ENCODE measurements at regions not wholly inside any gene's neighbourhood (a gene's known extent, or its start where the extent isn't known, plus 50 kb on each side); places are given as distances from the start of the nearest gene placed in this dataset.

DNA sequence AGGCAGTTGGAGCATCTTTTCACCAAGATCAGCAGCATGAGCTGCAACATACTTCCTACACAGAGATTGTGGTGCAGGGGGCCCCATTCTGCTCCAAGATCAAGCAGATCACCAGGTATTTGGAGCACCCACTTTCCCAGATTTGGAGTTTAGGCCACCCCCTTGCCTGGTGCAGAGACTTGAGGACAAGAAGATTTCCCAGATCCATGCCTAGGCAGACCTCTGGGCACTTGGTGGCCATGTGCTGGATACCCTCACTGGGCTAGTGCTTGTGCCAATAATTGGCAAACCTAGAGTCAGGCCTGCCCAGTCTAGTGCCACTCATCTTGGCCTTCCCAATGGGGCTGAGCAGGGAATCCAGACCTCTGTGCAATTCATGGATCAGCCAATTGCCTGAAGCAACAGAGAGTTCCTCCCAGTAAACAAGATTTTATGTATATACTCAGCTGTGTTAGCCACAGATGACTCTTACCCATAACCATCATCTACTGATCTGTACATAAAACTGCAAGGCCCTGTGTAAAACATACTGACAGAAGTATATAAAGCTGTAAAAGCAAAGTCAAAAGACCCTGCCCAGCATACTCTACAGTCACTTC is 228.4 kb upstream of the EMCN start:
- Histone ChIP-seq H4K91ac (ENCODE audit: insufficient read depth, low read depth, low read length) (no peak overlapping the region), H3K4ac (ENCODE audit: low read depth, low read length) (no peak overlapping the region), H3K27me3 (ENCODE audit: control insufficient read depth, insufficient read depth, low read length) (no peaks in the 10 kb centered on the region), H3K79me1 (ENCODE audit: low read depth in 1 of 2, low read length in 2 of 2) (no peaks in the 10 kb centered on the region), H3K9me3 (ENCODE audit: control insufficient read depth, insufficient read depth, low read length) (no peaks in the 10 kb centered on the region), H3K56ac (ENCODE audit: extremely low read depth, insufficient read depth, low read length) (no peak overlapping the region), H3K23ac (ENCODE audit: low read depth, low read length) (no peak overlapping the region), H2AK9ac (replicated peaks; ENCODE audit: low read depth, low read length, poor library complexity) (no peak overlapping the region), H2BK15ac (ENCODE audit: low read depth, low read length) (no peak overlapping the region), H3K4me2 (ENCODE audit: low read depth, low read length) (no peak overlapping the region), H2BK120ac (ENCODE audit: low read depth, low read length) (no peak overlapping the region), H3K4me3 (ENCODE audit: insufficient read depth, low read depth, low read length) (no peak overlapping the region), H3K18ac (ENCODE audit: low read depth, low read length) (no peak overlapping the region), H3K4me1 (ENCODE audit: control insufficient read depth, insufficient read depth, low read length) (no peaks in the 10 kb centered on the region), H2AFZ (replicated peaks; ENCODE audit: low read length, poor library complexity) (no peak overlapping the region), H2BK5ac (ENCODE audit: low read depth, low read length, poor library complexity, severe bottlenecking) (no peak overlapping the region), H4K8ac (ENCODE audit: low read depth in 2 of 2, low read length in 2 of 2) (no peak overlapping the region), H3K9ac (ENCODE audit: low read depth, low read length) (no peak overlapping the region), H3K27ac (ENCODE audit: insufficient read depth, low read length) (no peak overlapping the region), H4K5ac (ENCODE audit: low read depth, low read length) (no peak overlapping the region), H2BK20ac (ENCODE audit: low read depth, low read length) (no peak overlapping the region), H3K36me3 (ENCODE audit: control insufficient read depth, insufficient read depth, low read length) (no peaks in the 10 kb centered on the region), H4K20me1 (ENCODE audit: insufficient read depth, low read length) (no peaks in the 10 kb centered on the region), H2AK5ac (ENCODE audit: low read depth, low read length) (no peak overlapping the region), H3K9me1 (ENCODE audit: insufficient read depth, low read length) (no peaks in the 10 kb centered on the region), H3K14ac (replicated peaks; ENCODE audit: low read depth, low read length) (no peak overlapping the region)
- ChIA-PET POLR2A (ENCODE audit: unreplicated experiment) (no interaction called here), CTCF (no interaction called here)
- no TSS peak for BruUV-seq (replicated peaks)
- TF ChIP-seq SMC3 (IDR thresholded peaks at IDR 0.05; ENCODE audit: low read depth, low read length) (no peak), POLR2A (IDR thresholded peaks at IDR 0.05; ENCODE audit: low read depth, low read length) (no peak), RFX5 (IDR thresholded peaks at IDR 0.05; ENCODE audit: low read depth, low read length) (no peak), CEBPB (IDR thresholded peaks at IDR 0.05; ENCODE audit: low read depth, low read length) (no peak), CHD1 (IDR thresholded peaks at IDR 0.05; ENCODE audit: low read depth, low read length) (no peak), RAD21 (IDR thresholded peaks at IDR 0.05; ENCODE audit: low read length) (no peak), BHLHE40 (IDR thresholded peaks at IDR 0.05; ENCODE audit: low read depth, low read length) (no peak), FOS (IDR thresholded peaks at IDR 0.05; ENCODE audit: low read depth, low read length) (no peak), NFE2L2 (IDR thresholded peaks at IDR 0.05; ENCODE audit: low read depth, low read length) (no peak), MAFK (IDR thresholded peaks at IDR 0.05; ENCODE audit: low read depth, low read length) (no peak), MAZ (IDR thresholded peaks at IDR 0.05; ENCODE audit: borderline replicate concordance, low read depth, low read length) (no peak), RCOR1 (IDR thresholded peaks at IDR 0.05; ENCODE audit: insufficient replicate concordance, low read length) (no peak), MXI1 (IDR thresholded peaks at IDR 0.05; ENCODE audit: borderline replicate concordance, low read depth, low read length) (no peak)
- TF ChIP-seq, protein P1, sequence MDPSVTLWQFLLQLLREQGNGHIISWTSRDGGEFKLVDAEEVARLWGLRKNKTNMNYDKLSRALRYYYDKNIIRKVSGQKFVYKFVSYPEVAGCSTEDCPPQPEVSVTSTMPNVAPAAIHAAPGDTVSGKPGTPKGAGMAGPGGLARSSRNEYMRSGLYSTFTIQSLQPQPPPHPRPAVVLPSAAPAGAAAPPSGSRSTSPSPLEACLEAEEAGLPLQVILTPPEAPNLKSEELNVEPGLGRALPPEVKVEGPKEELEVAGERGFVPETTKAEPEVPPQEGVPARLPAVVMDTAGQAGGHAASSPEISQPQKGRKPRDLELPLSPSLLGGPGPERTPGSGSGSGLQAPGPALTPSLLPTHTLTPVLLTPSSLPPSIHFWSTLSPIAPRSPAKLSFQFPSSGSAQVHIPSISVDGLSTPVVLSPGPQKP (IDR thresholded peaks at IDR 0.05; ENCODE audit: borderline replicate concordance, low read depth, low read length), result no peak
- TF ChIP-seq, protein P2, sequence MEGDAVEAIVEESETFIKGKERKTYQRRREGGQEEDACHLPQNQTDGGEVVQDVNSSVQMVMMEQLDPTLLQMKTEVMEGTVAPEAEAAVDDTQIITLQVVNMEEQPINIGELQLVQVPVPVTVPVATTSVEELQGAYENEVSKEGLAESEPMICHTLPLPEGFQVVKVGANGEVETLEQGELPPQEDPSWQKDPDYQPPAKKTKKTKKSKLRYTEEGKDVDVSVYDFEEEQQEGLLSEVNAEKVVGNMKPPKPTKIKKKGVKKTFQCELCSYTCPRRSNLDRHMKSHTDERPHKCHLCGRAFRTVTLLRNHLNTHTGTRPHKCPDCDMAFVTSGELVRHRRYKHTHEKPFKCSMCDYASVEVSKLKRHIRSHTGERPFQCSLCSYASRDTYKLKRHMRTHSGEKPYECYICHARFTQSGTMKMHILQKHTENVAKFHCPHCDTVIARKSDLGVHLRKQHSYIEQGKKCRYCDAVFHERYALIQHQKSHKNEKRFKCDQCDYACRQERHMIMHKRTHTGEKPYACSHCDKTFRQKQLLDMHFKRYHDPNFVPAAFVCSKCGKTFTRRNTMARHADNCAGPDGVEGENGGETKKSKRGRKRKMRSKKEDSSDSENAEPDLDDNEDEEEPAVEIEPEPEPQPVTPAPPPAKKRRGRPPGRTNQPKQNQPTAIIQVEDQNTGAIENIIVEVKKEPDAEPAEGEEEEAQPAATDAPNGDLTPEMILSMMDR (conservative IDR thresholded peaks at IDR 0.05; ENCODE audit: low read depth, low read length), result no peak
- TF ChIP-seq, protein P3, sequence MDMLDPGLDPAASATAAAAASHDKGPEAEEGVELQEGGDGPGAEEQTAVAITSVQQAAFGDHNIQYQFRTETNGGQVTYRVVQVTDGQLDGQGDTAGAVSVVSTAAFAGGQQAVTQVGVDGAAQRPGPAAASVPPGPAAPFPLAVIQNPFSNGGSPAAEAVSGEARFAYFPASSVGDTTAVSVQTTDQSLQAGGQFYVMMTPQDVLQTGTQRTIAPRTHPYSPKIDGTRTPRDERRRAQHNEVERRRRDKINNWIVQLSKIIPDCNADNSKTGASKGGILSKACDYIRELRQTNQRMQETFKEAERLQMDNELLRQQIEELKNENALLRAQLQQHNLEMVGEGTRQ (IDR thresholded peaks at IDR 0.05; ENCODE audit: low read depth, low read length), result no peak
- in situ Hi-C loops (cut with MboI; ENCODE audit: low sequenced_read_pairs) (no loop called here), dilution Hi-C loops (cut with HindIII; ENCODE audit: low sequenced_read_pairs, unreplicated experiment) (no loop called here), intact Hi-C loops (cut with micrococcal nuclease) (loop anchor here (10.0 kb wide), 1 partner anchor 751 kb away; no protein-coding TSS in a partner anchor)
- no peak for DNase-seq
- ATAC-seq (ENCODE audit: low read depth), result no peak

All from IMR-90 (cell line).